Omental fat pad (tissue), 3 donors: ENCODE measurements at regions not wholly inside any gene's neighbourhood (a gene's known extent, or its start where the extent isn't known, plus 50 kb on each side); places are given as distances from the start of the nearest gene placed in this dataset.

Experiments
- ATAC-seq: fragments of 150-250 bp; one replicate; pipeline ENCODE4 v1.9.1; 2016; ENCODE audit warnings: mild to moderate bottlenecking, moderate library complexity; ENCODE audit not compliant: low FRiP score
- DNase-seq: peaks from one replicate; pipeline ENCODE4 v3.0.0-alpha.2; 2019; ENCODE audit warnings: low spot score
- CTCF ChIP-seq, 3 donors: fragments of 450-650 bp; IDR thresholded peaks; one replicate each; pipeline ENCODE4 v1.5.1; 2016 to 2017; ENCODE audit warnings: antibody characterized with exemption in 3 of 3, mild to moderate bottlenecking in 3 of 3, moderate library complexity in 2 of 3

GRCh38 chr14:62123961-62124360 is 361.7 kb downstream of the SNAPC1 start:
- ATAC-seq (no peak), DNase-seq (no peak)
- no peak for TF ChIP-seq CTCF (IDR thresholded peaks at IDR 0.05)

GRCh38 chr14:62125793-62126192 is 363.6 kb downstream of the SNAPC1 start:
- ATAC-seq = no peak
- no peak for TF ChIP-seq CTCF (IDR thresholded peaks at IDR 0.05)
- DNase-seq = no peak

GRCh38 chr14:62126879-62127478 is 364.8 kb downstream of the SNAPC1 start:
- ATAC-seq (peak; percentile 66), DNase-seq (no peak)
- no peak for TF ChIP-seq CTCF (IDR thresholded peaks at IDR 0.05)

GRCh38 chr14:62130441-62130840 is 368.2 kb downstream of the SNAPC1 start:
- no peak for ATAC-seq
- no peak for DNase-seq
- no peak for TF ChIP-seq CTCF (IDR thresholded peaks at IDR 0.05)

GRCh38 chr14:62133776-62134550 is 371.7 kb downstream of the SNAPC1 start:
- TF ChIP-seq CTCF (IDR thresholded peaks at IDR 0.05) = no peak
- ATAC-seq = no peak

GRCh38 chr14:62138593-62138992 is 376.4 kb downstream of the SNAPC1 start:
- ATAC-seq (no peak), DNase-seq (no peak)
- TF ChIP-seq CTCF (IDR thresholded peaks at IDR 0.05) = no peak

More at GRCh38 chr14:62133776-62134550, 371.7 kb downstream of the SNAPC1 start:
- DNase-seq = no peak

GRCh38 chr14:62141139-62141538 is 378.9 kb downstream of the SNAPC1 start:
- no peak for DNase-seq
- TF ChIP-seq CTCF (IDR thresholded peaks at IDR 0.05) = no peak
- ATAC-seq = no peak
